CD4-positive, alpha-beta T cell (primary cell): ENCODE measurements at regions not wholly inside any gene's neighbourhood (a gene's known extent, or its start where the extent isn't known, plus 50 kb on each side); places are given as distances from the start of the nearest gene placed in this dataset.

ENCODE experiments used
- ATAC-seq: fragments of 200-7000 bp; cut with Tn5 transposase; one replicate; pipeline ENCODE4 v1.10.0; 2022; ENCODE audit warnings: mild to moderate bottlenecking; ENCODE audit not compliant: poor library complexity
- CTCF ChIA-PET: fragments of 350-600 bp; sonication (Branson Sonifier 250); formaldehyde crosslinking; loops from one replicate; lab custom pipeline; 2021; ENCODE audit warnings: antibody characterized with exemption, inconsistent platforms; lab: Charles Lee
- POLR2A ChIA-PET: fragments of 350-600 bp; sonication (Branson Sonifier 250); formaldehyde crosslinking; loops from one replicate; lab custom pipeline; 2021; ENCODE audit warnings: antibody characterized with exemption, inconsistent platforms; lab: Charles Lee
- DNase-seq, 14 experiments: peaks; one replicate each; pipeline ENCODE4 v3.0.0-alpha.2; 2013 to 2020; ENCODE audit warnings: mixed read lengths in 2 of 14
- H3K27ac ChIP-seq, 2 donors: one replicate each; pipeline versions ENCODE4 v1.5.1 to v1.7.0; 2013; ENCODE audit warnings: low read length in 2 of 2, low read depth in 1 of 2, mild to moderate bottlenecking in 1 of 2
- H3K27me3 ChIP-seq, 2 experiments: 1 replicate in 1 of 2; 2 replicates in 1 of 2; pipeline versions ENCODE4 v1.6.1 to v1.7.0; 2013; ENCODE audit warnings: low read length in 2 of 2, control low read depth in 1 of 2, mild to moderate bottlenecking in 1 of 2, moderate library complexity in 1 of 2; ENCODE audit not compliant: insufficient read depth in 2 of 2, control insufficient read depth in 1 of 2
- H3K36me3 ChIP-seq: one replicate; pipeline ENCODE4 v1.6.1; 2013; ENCODE audit warnings: low read length, control low read depth; ENCODE audit not compliant: insufficient read depth
- H3K4me1 ChIP-seq: one replicate; pipeline ENCODE4 v1.6.1; 2013; ENCODE audit warnings: low read length, control low read depth; ENCODE audit not compliant: insufficient read depth
- H3K4me3 ChIP-seq: one replicate; pipeline ENCODE4 v1.5.1; 2013; ENCODE audit warnings: mild to moderate bottlenecking, low read length, moderate library complexity
- H3K9me3 ChIP-seq, 2 experiments: 1 replicate in 1 of 2; 2 replicates in 1 of 2; pipeline versions ENCODE4 v1.6.1 to v1.7.0; 2013; ENCODE audit warnings: low read length in 2 of 2, mild to moderate bottlenecking in 2 of 2, control low read depth in 1 of 2, moderate library complexity in 1 of 2; ENCODE audit not compliant: control insufficient read depth in 1 of 2, insufficient read depth in 1 of 2
- H3K27ac Mint-ChIP-seq: one replicate; pipeline ENCODE4 v1.8.0; 2020; ENCODE audit warnings: mixed read lengths
- H3K27me3 Mint-ChIP-seq: one replicate; pipeline ENCODE4 v1.8.0; 2021; ENCODE audit warnings: mixed read lengths
- H3K36me3 Mint-ChIP-seq: one replicate; pipeline ENCODE4 v1.8.0; 2021; ENCODE audit warnings: low read depth, mixed read lengths
- H3K4me1 Mint-ChIP-seq: one replicate; pipeline ENCODE4 v1.8.0; 2021; ENCODE audit warnings: low read depth, mixed read lengths
- H3K4me3 Mint-ChIP-seq: one replicate; pipeline ENCODE4 v1.8.0; 2020; ENCODE audit warnings: mild to moderate bottlenecking, mixed read lengths
- H3K9me3 Mint-ChIP-seq: one replicate; pipeline ENCODE4 v1.8.0; 2020; ENCODE audit warnings: mixed read lengths
- intact Hi-C, 2 experiments: fragments of 100-400 bp; cut with DNase I in 1 of 2; cut with micrococcal nuclease in 1 of 2; formaldehyde crosslinking; loops; one replicate each; pipeline versions ENCODE4 v1.15.1 to v1.9.0; 2023 to 2025; cut with DNase I, micrococcal nuclease
- TF ChIP-seq, protein P1 (sequence below): fragments of 200-600 bp; IDR thresholded peaks from one replicate; pipeline ENCODE4 v1.8.0; 2022; ENCODE audit warnings: antibody characterized with exemption, mild to moderate bottlenecking

DNA sequence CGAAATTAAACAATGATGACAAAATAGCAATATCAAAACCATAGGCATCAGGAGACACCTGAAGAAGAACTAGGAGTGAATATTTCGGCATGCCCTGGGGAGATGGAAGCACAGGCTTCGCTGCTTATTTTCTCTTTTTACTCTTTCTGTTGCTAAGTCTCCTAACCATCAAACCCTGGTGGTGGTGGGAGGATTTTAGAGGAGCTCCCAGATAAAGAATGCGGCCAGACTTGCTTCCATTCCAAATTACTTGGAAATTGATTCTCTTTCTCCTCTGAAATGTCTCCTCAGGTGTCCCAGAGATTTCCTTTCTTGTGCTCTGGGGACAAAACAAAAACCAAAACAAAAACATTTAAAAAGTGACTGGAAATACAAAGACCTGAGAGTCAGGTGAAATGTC, 243.0 kb downstream of the KBTBD8 start:
- Mint-ChIP-seq H3K27me3 (no peaks in the 10 kb centered on the region), H3K36me3 (no peaks in the 10 kb centered on the region), H3K4me1 (no peaks in the 10 kb centered on the region), H3K4me3 (no peak overlapping the region), H3K9me3 (no peaks in the 10 kb centered on the region), H3K27ac (no peak overlapping the region)
- ChIA-PET POLR2A (no interaction called here), CTCF (no interaction called here)
- H3K27ac ChIP-seq = no peak overlapping the region
- no peaks in the 10 kb centered on the region for H3K27me3 ChIP-seq
- no peak for ATAC-seq
- TF ChIP-seq, protein P1, sequence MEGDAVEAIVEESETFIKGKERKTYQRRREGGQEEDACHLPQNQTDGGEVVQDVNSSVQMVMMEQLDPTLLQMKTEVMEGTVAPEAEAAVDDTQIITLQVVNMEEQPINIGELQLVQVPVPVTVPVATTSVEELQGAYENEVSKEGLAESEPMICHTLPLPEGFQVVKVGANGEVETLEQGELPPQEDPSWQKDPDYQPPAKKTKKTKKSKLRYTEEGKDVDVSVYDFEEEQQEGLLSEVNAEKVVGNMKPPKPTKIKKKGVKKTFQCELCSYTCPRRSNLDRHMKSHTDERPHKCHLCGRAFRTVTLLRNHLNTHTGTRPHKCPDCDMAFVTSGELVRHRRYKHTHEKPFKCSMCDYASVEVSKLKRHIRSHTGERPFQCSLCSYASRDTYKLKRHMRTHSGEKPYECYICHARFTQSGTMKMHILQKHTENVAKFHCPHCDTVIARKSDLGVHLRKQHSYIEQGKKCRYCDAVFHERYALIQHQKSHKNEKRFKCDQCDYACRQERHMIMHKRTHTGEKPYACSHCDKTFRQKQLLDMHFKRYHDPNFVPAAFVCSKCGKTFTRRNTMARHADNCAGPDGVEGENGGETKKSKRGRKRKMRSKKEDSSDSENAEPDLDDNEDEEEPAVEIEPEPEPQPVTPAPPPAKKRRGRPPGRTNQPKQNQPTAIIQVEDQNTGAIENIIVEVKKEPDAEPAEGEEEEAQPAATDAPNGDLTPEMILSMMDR = no peak
- H3K9me3 ChIP-seq = no peaks in the 10 kb centered on the region
- no peak for DNase-seq
- no peaks in the 10 kb centered on the region for H3K36me3 ChIP-seq
- no peaks in the 10 kb centered on the region for H3K4me1 ChIP-seq
- intact Hi-C loops = no loop called here
- no peak overlapping the region for H3K4me3 ChIP-seq

DNA sequence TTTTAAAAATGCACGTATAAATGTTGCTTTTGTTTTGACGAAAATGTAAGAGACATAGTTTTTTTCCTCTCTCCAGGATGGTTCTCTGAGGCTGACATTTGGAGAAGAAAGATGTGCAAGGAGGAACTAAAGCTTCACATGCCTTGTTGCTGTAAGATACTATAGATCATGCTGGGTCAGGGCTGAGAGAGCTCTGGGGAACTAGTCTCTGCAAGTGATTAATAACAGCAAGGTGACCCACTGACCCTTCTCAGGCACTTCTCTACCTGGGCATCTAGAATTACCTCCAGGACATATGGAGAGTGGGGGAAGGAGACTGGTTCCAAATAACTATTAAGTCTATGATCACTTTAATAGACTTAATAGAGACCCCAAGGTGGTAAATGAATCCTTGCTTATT, 246.0 kb downstream of the KBTBD8 start:
- ATAC-seq (no peak), DNase-seq (no peak)
- H3K4me3 ChIP-seq = no peak overlapping the region
- H3K4me3 Mint-ChIP-seq = no peak overlapping the region
- ChIA-PET POLR2A (no interaction called here), CTCF (no interaction called here)
- H3K27ac ChIP-seq = no peak overlapping the region
- TF ChIP-seq, protein P1 = no peak
- H3K36me3 Mint-ChIP-seq = no peaks in the 10 kb centered on the region
- H3K27me3 Mint-ChIP-seq = no peaks in the 10 kb centered on the region
- no peaks in the 10 kb centered on the region for H3K27me3 ChIP-seq
- no peak overlapping the region for H3K27ac Mint-ChIP-seq
- no peaks in the 10 kb centered on the region for H3K9me3 ChIP-seq
- H3K4me1 Mint-ChIP-seq = no peaks in the 10 kb centered on the region
- no peaks in the 10 kb centered on the region for H3K4me1 ChIP-seq
- no peaks in the 10 kb centered on the region for H3K36me3 ChIP-seq
- H3K9me3 Mint-ChIP-seq = peaks cover 2% of the 10 kb centered on the region
- intact Hi-C loops = no loop called here

DNA sequence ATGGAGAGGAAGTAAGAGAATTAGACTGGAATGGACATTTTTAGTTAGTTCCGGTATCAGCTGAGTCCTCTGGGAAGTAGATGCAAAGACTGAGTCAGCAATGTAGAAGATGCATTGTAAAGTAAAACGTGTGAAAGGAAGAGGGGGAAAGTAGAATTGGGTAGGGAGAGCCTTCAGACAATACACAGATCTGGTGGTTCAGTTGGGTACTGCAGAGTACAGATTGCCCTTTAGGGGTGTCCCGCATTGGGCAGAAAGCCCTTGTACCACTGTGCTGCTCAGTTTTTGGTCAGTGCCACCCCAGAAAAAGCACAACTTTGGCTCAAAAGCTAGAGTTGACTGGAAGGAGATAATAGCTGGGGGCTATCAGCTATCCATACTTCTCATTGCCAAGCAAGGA, 247.4 kb downstream of the KBTBD8 start:
- Histone ChIP-seq H3K4me3 (no peak overlapping the region), H3K27ac (no peak overlapping the region), H3K4me1 (no peaks in the 10 kb centered on the region), H3K9me3 (no peaks in the 10 kb centered on the region), H3K36me3 (no peaks in the 10 kb centered on the region), H3K27me3 (no peaks in the 10 kb centered on the region)
- no peak for DNase-seq
- ChIA-PET CTCF (no interaction called here), POLR2A (no interaction called here)
- Mint-ChIP-seq H3K4me3 (no peak overlapping the region), H3K4me1 (no peaks in the 10 kb centered on the region), H3K36me3 (no peaks in the 10 kb centered on the region), H3K27ac (no peak overlapping the region), H3K9me3 (peaks cover 2% of the 10 kb centered on the region), H3K27me3 (no peaks in the 10 kb centered on the region)
- no peak for ATAC-seq
- intact Hi-C loops = no loop called here
- TF ChIP-seq, protein P1 = no peak
